Neural progenitor cell (in vitro differentiated cells): ENCODE measurements at regions not wholly inside any gene's neighbourhood (a gene's known extent, or its start where the extent isn't known, plus 50 kb on each side); places are given as distances from the start of the nearest gene placed in this dataset.

ENCODE experiments used
- DNase-seq: peaks from one replicate; pipeline ENCODE4 v3.0.0-alpha.2; 2016; ENCODE audit warnings: low spot score
- H2AFZ ChIP-seq: fragments of 200-600 bp; sonication (generic); replicated peaks from 2 replicates; pipeline ENCODE4 v1.6.1; 2016; ENCODE audit warnings: antibody characterized with exemption
- H3F3A ChIP-seq: fragments of 200-600 bp; sonication (generic); 2 replicates; pipeline ENCODE4 v1.6.1; 2016; ENCODE audit warnings: antibody characterized with exemption, low read depth
- H3K27ac ChIP-seq: fragments of 200-600 bp; sonication (generic); 2 replicates; pipeline ENCODE4 v1.5.1; 2016; ENCODE audit warnings: mild to moderate bottlenecking
- H3K27me3 ChIP-seq: fragments of 200-600 bp; sonication (generic); 2 replicates; pipeline ENCODE4 v1.6.1; 2016; ENCODE audit warnings: mild to moderate bottlenecking, moderate library complexity
- H3K36me3 ChIP-seq: fragments of 200-600 bp; sonication (generic); 2 replicates; pipeline ENCODE4 v1.5.1; 2016
- H3K4me1 ChIP-seq: fragments of 200-600 bp; sonication (generic); 2 replicates; pipeline ENCODE4 v1.6.1; 2016; ENCODE audit warnings: mixed run types
- H3K4me2 ChIP-seq: fragments of 200-600 bp; sonication (generic); 2 replicates; pipeline ENCODE4 v1.6.1; 2016
- H3K4me3 ChIP-seq: fragments of 200-600 bp; sonication (generic); 2 replicates; pipeline ENCODE4 v1.5.1; 2016
- H3K79me2 ChIP-seq: fragments of 200-600 bp; sonication (generic); 2 replicates; pipeline ENCODE4 v1.6.1; 2016; ENCODE audit warnings: low read depth
- H3K9ac ChIP-seq: fragments of 200-600 bp; sonication (generic); 2 replicates; pipeline ENCODE4 v1.6.1; 2016
- H3K9me3 ChIP-seq: fragments of 200-600 bp; sonication (generic); 2 replicates; pipeline ENCODE4 v1.5.1; 2016; ENCODE audit warnings: low read depth
- H4K20me1 ChIP-seq: fragments of 200-600 bp; sonication (generic); 2 replicates; pipeline ENCODE4 v1.6.1; 2016; ENCODE audit warnings: low read depth
- H3K27ac Mint-ChIP-seq: 3 replicates; pipeline ENCODE4 v1.8.0; 2021; ENCODE audit warnings: mixed read lengths
- H3K27me3 Mint-ChIP-seq: 2 replicates; pipeline ENCODE4 v1.8.0; 2022; ENCODE audit warnings: low read depth, mild to moderate bottlenecking, inconsistent platforms, moderate library complexity, mixed read lengths; ENCODE audit not compliant: insufficient read depth
- H3K36me3 Mint-ChIP-seq: 3 replicates; pipeline ENCODE4 v1.8.0; 2021; ENCODE audit warnings: mixed read lengths
- H3K4me1 Mint-ChIP-seq: 3 replicates; pipeline ENCODE4 v1.8.0; 2021; ENCODE audit warnings: mixed read lengths
- H3K4me3 Mint-ChIP-seq: 3 replicates; pipeline ENCODE4 v1.8.0; 2021; ENCODE audit warnings: mild to moderate bottlenecking, moderate library complexity, mixed read lengths
- H3K9me3 Mint-ChIP-seq: 3 replicates; pipeline ENCODE4 v1.8.0; 2020; ENCODE audit warnings: mixed read lengths
- EZH2 ChIP-seq: fragments of 200-600 bp; sonication (generic); IDR thresholded peaks from 2 replicates; pipeline ENCODE4 v1.6.1; 2017; ENCODE audit warnings: antibody characterized with exemption, mild to moderate bottlenecking, moderate library complexity
- EZH2phosphoT487 ChIP-seq: fragments of 200-600 bp; sonication (generic); IDR thresholded peaks from 2 replicates; pipeline ENCODE4 v1.6.1; 2017; ENCODE audit warnings: antibody characterized with exemption
- TF ChIP-seq, protein P1 (sequence below): fragments of 200-600 bp; sonication (generic); IDR thresholded peaks from 2 replicates; pipeline ENCODE4 v1.5.1; 2017; ENCODE audit warnings: antibody characterized with exemption, mild to moderate bottlenecking

DNA sequence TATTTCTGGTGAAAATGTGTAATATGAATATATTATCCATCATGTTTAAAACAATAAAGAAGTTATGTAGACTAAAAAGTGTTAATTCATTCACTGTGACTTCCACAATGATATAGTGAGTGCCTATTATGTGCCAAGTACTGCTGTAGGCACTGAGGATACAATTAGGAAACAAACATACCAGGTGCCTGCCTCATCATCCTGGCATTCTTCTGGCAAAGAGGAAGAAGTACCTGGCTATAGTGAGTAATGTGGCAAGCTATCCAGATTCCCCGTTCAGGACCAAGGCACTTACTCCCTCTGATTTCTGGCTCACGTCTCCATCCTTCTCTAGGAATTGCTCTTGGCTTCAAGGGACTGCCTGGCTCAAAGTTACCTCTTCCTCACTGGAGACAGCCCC lies 77.5 kb upstream of the CLMP start:
- H3F3A ChIP-seq: no peaks in the 10 kb centered on the region
- Mint-ChIP-seq H3K27ac (no peak overlapping the region), H3K4me3 (no peak overlapping the region)

DNA sequence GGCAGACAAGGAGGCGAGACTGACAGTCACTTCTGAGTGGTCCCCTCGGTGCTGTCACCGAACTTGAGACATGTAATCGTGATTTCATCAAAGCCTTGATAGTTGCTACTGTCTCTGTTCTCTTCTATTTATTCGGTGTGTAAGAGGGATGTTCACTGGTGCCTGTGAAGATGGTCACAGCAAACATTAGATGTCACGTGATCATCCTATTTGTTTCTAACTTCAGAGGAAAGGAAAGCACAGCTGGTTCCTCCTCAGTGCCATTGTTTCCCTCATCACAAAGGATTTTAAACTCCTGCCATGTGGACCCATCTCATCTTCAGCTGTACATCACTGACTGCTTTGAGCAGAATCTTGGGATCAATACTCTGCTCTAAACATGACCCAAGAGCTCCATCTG lies 73.1 kb upstream of the CLMP start:
- Histone ChIP-seq H3K36me3 (no peaks in the 10 kb centered on the region), H2AFZ (peak overlapping the region; percentile 65), H3K79me2 (no peaks in the 10 kb centered on the region), H3K27ac (no peak overlapping the region), H3K27me3 (no peaks in the 10 kb centered on the region), H3F3A (no peaks in the 10 kb centered on the region), H3K4me3 (no peak overlapping the region), H3K9me3 (no peaks in the 10 kb centered on the region), H3K9ac (no peak overlapping the region), H4K20me1 (no peaks in the 10 kb centered on the region), H3K4me1 (peaks cover 7% of the 10 kb centered on the region), H3K4me2 (no peak overlapping the region)
- peak overlapping the region; percentile 54 for H3K27ac Mint-ChIP-seq
- no peaks in the 10 kb centered on the region for H3K9me3 Mint-ChIP-seq
- DNase-seq: peak; percentile 30
- no peak overlapping the region for H3K4me3 Mint-ChIP-seq
- TF ChIP-seq EZH2phosphoT487 (no peak), EZH2 (no peak)
- TF ChIP-seq, protein P1, sequence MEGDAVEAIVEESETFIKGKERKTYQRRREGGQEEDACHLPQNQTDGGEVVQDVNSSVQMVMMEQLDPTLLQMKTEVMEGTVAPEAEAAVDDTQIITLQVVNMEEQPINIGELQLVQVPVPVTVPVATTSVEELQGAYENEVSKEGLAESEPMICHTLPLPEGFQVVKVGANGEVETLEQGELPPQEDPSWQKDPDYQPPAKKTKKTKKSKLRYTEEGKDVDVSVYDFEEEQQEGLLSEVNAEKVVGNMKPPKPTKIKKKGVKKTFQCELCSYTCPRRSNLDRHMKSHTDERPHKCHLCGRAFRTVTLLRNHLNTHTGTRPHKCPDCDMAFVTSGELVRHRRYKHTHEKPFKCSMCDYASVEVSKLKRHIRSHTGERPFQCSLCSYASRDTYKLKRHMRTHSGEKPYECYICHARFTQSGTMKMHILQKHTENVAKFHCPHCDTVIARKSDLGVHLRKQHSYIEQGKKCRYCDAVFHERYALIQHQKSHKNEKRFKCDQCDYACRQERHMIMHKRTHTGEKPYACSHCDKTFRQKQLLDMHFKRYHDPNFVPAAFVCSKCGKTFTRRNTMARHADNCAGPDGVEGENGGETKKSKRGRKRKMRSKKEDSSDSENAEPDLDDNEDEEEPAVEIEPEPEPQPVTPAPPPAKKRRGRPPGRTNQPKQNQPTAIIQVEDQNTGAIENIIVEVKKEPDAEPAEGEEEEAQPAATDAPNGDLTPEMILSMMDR: no peak
- H3K36me3 Mint-ChIP-seq: no peaks in the 10 kb centered on the region
- H3K27me3 Mint-ChIP-seq: peaks cover 11% of the 10 kb centered on the region
- peaks cover 9% of the 10 kb centered on the region for H3K4me1 Mint-ChIP-seq

More for the DNA sequence above, 77.5 kb upstream of the CLMP start:
- no peaks in the 10 kb centered on the region for H3K36me3 Mint-ChIP-seq
- Histone ChIP-seq H3K4me2 (no peak overlapping the region), H3K27ac (no peak overlapping the region), H3K9me3 (no peaks in the 10 kb centered on the region), H4K20me1 (no peaks in the 10 kb centered on the region), H3K4me3 (no peak overlapping the region), H3K36me3 (no peaks in the 10 kb centered on the region), H2AFZ (no peak overlapping the region), H3K4me1 (peaks cover 7% of the 10 kb centered on the region), H3K79me2 (no peaks in the 10 kb centered on the region), H3K9ac (no peak overlapping the region), H3K27me3 (no peaks in the 10 kb centered on the region)
- TF ChIP-seq EZH2: no peak
- TF ChIP-seq EZH2phosphoT487: no peak
- TF ChIP-seq, protein P1: no peak
- DNase-seq: no peak
- peaks cover 9% of the 10 kb centered on the region for H3K4me1 Mint-ChIP-seq
- no peaks in the 10 kb centered on the region for H3K9me3 Mint-ChIP-seq
- H3K27me3 Mint-ChIP-seq: peaks cover 8% of the 10 kb centered on the region

DNA sequence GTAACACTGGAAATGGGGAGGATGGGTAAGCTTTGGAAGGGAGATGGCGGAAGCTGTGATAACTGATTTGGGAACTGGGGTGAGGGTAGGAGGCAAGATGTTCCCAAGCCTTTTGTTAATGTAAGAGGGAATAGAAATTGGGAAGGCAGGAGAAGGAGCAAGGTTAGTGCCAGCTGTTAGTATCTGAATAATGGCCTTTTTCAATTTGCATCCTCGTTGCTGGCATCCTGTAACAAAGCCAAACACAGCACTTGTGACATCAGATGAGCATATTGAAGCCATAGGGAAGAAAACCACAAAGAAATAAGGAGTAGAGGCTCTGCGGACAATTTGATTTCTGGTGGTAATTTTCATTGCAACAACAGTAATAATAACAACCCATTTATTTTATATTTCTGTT lies 70.9 kb upstream of the CLMP start:
- no peak overlapping the region for H3K4me2 ChIP-seq

More for the DNA sequence above, 70.9 kb upstream of the CLMP start:
- Mint-ChIP-seq H3K27ac (no peak overlapping the region), H3K36me3 (no peaks in the 10 kb centered on the region), H3K9me3 (no peaks in the 10 kb centered on the region), H3K4me1 (peaks cover 17% of the 10 kb centered on the region), H3K4me3 (no peak overlapping the region), H3K27me3 (peaks cover 11% of the 10 kb centered on the region)
- no peak overlapping the region for H3K4me3 ChIP-seq
- H3F3A ChIP-seq: no peaks in the 10 kb centered on the region
- H3K36me3 ChIP-seq: no peaks in the 10 kb centered on the region
- peaks cover 7% of the 10 kb centered on the region for H3K4me1 ChIP-seq
- no peak overlapping the region for H2AFZ ChIP-seq
- H3K27me3 ChIP-seq: peaks cover 5% of the 10 kb centered on the region
- no peaks in the 10 kb centered on the region for H4K20me1 ChIP-seq
- no peak overlapping the region for H3K27ac ChIP-seq
- no peaks in the 10 kb centered on the region for H3K79me2 ChIP-seq
- no peak for DNase-seq
- H3K9ac ChIP-seq: no peak overlapping the region
- TF ChIP-seq EZH2 (no peak), EZH2phosphoT487 (no peak)
- TF ChIP-seq, protein P1: no peak
- no peaks in the 10 kb centered on the region for H3K9me3 ChIP-seq
